T-cell (primary cell): ENCODE measurements at regions not wholly inside any gene's neighbourhood (a gene's known extent, or its start where the extent isn't known, plus 50 kb on each side); places are given as distances from the start of the nearest gene placed in this dataset.

Experiments used
- ATAC-seq, 4 experiments: fragments of 200-7000 bp in 3 of 4; fragments of 150-1000 bp in 1 of 4; cut with Tn5 transposase; replicated peaks in 1 of 4; 1 replicate in 3 of 4; 2 replicates in 1 of 4; pipeline ENCODE4 v1.10.0; 2021; ENCODE audit warnings: moderate library complexity in 3 of 4, mild to moderate bottlenecking in 2 of 4, moderate number of reproducible peaks in 1 of 4
- CTCF ChIA-PET, 2 donors: fragments of 300-600 bp; sonication (Branson Sonifier 250); formaldehyde crosslinking; loops; one replicate each; lab custom pipeline; 2022; ENCODE audit warnings: antibody characterized with exemption in 2 of 2; lab: Charles Lee
- POLR2A ChIA-PET, 2 donors: fragments of 300-600 bp; sonication (Branson Sonifier 250); formaldehyde crosslinking; loops; one replicate each; lab custom pipeline; 2022; ENCODE audit warnings: antibody characterized with exemption in 2 of 2; lab: Charles Lee
- DNase-seq, 35 experiments: peaks; one replicate each; pipeline versions ENCODE4 v3.0.0 to v3.0.0-alpha.2; 2013 to 2023
- H3K27ac ChIP-seq: one replicate; pipeline ENCODE4 v1.5.1; 2013; ENCODE audit warnings: low read length
- H3K27me3 ChIP-seq, 2 experiments: replicated peaks in 1 of 2; 1 replicate in 1 of 2; 2 replicates in 1 of 2; pipeline versions ENCODE4 v1.6.1 to v1.7.0; 2013; ENCODE audit warnings: low read length in 1 of 2, mixed read lengths in 1 of 2; ENCODE audit not compliant: control insufficient read depth in 2 of 2, insufficient read depth in 2 of 2; ENCODE audit errors: extremely low read depth in 1 of 2
- H3K36me3 ChIP-seq, 2 donors: 1 replicate in 1 of 2; 2 replicates in 1 of 2; pipeline versions ENCODE4 v1.6.1 to v1.7.0; 2013; ENCODE audit warnings: low read length in 1 of 2; ENCODE audit not compliant: control insufficient read depth in 2 of 2, insufficient read depth in 1 of 2; ENCODE audit errors: extremely low read depth in 1 of 2
- H3K4me1 ChIP-seq, 2 experiments: 1 replicate in 1 of 2; 2 replicates in 1 of 2; pipeline versions ENCODE4 v1.6.1 to v1.7.0; 2013; ENCODE audit warnings: low read length in 2 of 2, mixed read lengths in 1 of 2; ENCODE audit not compliant: insufficient read depth in 2 of 2, control insufficient read depth in 1 of 2; ENCODE audit errors: extremely low read depth in 1 of 2
- H3K4me3 ChIP-seq, 2 donors: 1 replicate in 1 of 2; 2 replicates in 1 of 2; pipeline versions ENCODE4 v1.5.1 to v1.7.0; 2013; ENCODE audit warnings: mild to moderate bottlenecking in 2 of 2, low read length in 1 of 2, moderate library complexity in 1 of 2; ENCODE audit not compliant: control insufficient read depth in 1 of 2; ENCODE audit errors: extremely low read depth in 1 of 2
- H3K9me3 ChIP-seq: 2 replicates; pipeline ENCODE4 v1.7.0; 2013
- H3K27ac Mint-ChIP-seq, 2 donors: one replicate each; pipeline ENCODE4 v1.8.0; 2020 to 2021; ENCODE audit warnings: mild to moderate bottlenecking in 2 of 2, mixed read lengths in 2 of 2
- H3K27me3 Mint-ChIP-seq, 2 donors: one replicate each; pipeline ENCODE4 v1.8.0; 2021 to 2022; ENCODE audit warnings: mixed read lengths in 2 of 2
- H3K36me3 Mint-ChIP-seq: one replicate; pipeline ENCODE4 v1.8.0; 2021; ENCODE audit warnings: mixed read lengths
- H3K4me1 Mint-ChIP-seq, 3 donors: one replicate each; pipeline ENCODE4 v1.8.0; 2020 to 2022; ENCODE audit warnings: mixed read lengths in 3 of 3, mild to moderate bottlenecking in 1 of 3
- H3K4me3 Mint-ChIP-seq, 3 donors: one replicate each; pipeline ENCODE4 v1.8.0; 2020 to 2022; ENCODE audit warnings: mild to moderate bottlenecking in 3 of 3, mixed read lengths in 3 of 3, moderate library complexity in 3 of 3
- H3K9me3 Mint-ChIP-seq, 3 donors: one replicate each; pipeline ENCODE4 v1.8.0; 2020 to 2022; ENCODE audit warnings: mixed read lengths in 3 of 3
- WGBS: methylation state at CpG from one replicate; pipeline ENCODE4 v1.1.5; 2013; ENCODE audit warnings: missing lambda C conversion rate; ENCODE audit not compliant: insufficient coverage; 5-methylcytosine and 5-hydroxymethylcytosine counted together

GRCh38 chr1:101739146-101739545 lies 257.6 kb downstream of the OLFM3 start:
- Mint-ChIP-seq H3K27me3 (peaks cover 0 to 5% of the 10 kb centered on the region in 2 donors), H3K4me3 (no peak overlapping the region), H3K36me3 (no peaks in the 10 kb centered on the region), H3K27ac (no peak overlapping the region), H3K9me3 (no peaks in the 10 kb centered on the region), H3K4me1 (no peaks in the 10 kb centered on the region)
- ATAC-seq (no peak), DNase-seq (no peak)
- no peaks in the 10 kb centered on the region for H3K27me3 ChIP-seq
- CTCF ChIA-PET: no interaction called here
- POLR2A ChIA-PET: no interaction called here
- WGBS: 100% methylated on average over 1 of the region's 6 CpGs
- H3K27ac ChIP-seq: no peak overlapping the region
- no peaks in the 10 kb centered on the region for H3K36me3 ChIP-seq
- no peaks in the 10 kb centered on the region for H3K9me3 ChIP-seq
- H3K4me1 ChIP-seq: no peaks in the 10 kb centered on the region
- H3K4me3 ChIP-seq: no peak overlapping the region

GRCh38 chr1:101739826-101740330 lies 256.8 kb downstream of the OLFM3 start:
- no CpG with 5 or more reads among the region's 1 CpG for whole genome bisulfite sequencing
- no peaks in the 10 kb centered on the region for H3K36me3 ChIP-seq
- H3K27ac ChIP-seq: no peak overlapping the region
- Mint-ChIP-seq H3K4me3 (no peak overlapping the region), H3K4me1 (no peaks in the 10 kb centered on the region), H3K27me3 (peaks cover 0 to 5% of the 10 kb centered on the region in 2 donors), H3K9me3 (no peaks in the 10 kb centered on the region), H3K27ac (no peak overlapping the region), H3K36me3 (no peaks in the 10 kb centered on the region)
- no peaks in the 10 kb centered on the region for H3K4me1 ChIP-seq
- DNase-seq: no peak
- ChIA-PET CTCF (no interaction called here), POLR2A (interaction anchor here in 1 of 2 donors (0.6 kb wide), 1 partner anchor 1213 kb away, joined by 4 read pairs; no protein-coding TSS in a partner anchor)
- no peak overlapping the region for H3K4me3 ChIP-seq
- H3K9me3 ChIP-seq: no peaks in the 10 kb centered on the region
- no peak for ATAC-seq
- H3K27me3 ChIP-seq: no peaks in the 10 kb centered on the region

GRCh38 chr1:101741910-101742309 lies 254.8 kb downstream of the OLFM3 start:
- CTCF ChIA-PET: no interaction called here
- H3K4me3 ChIP-seq: no peak overlapping the region
- no peak overlapping the region for H3K27ac ChIP-seq
- no CpG with 5 or more reads among the region's 5 CpGs for WGBS
- Mint-ChIP-seq H3K4me3 (no peak overlapping the region), H3K27ac (no peak overlapping the region), H3K27me3 (no peaks in the 10 kb centered on the region), H3K4me1 (no peaks in the 10 kb centered on the region), H3K36me3 (no peaks in the 10 kb centered on the region), H3K9me3 (no peaks in the 10 kb centered on the region)
- no peaks in the 10 kb centered on the region for H3K4me1 ChIP-seq
- H3K36me3 ChIP-seq: no peaks in the 10 kb centered on the region
- no peak for DNase-seq
- POLR2A ChIA-PET: no interaction called here
- H3K9me3 ChIP-seq: no peaks in the 10 kb centered on the region
- no peaks in the 10 kb centered on the region for H3K27me3 ChIP-seq
- no peak for ATAC-seq

GRCh38 chr1:101742509-101742908 lies 254.2 kb downstream of the OLFM3 start:
- WGBS: no CpG with 5 or more reads among the region's 1 CpG
- Mint-ChIP-seq H3K36me3 (no peaks in the 10 kb centered on the region), H3K4me3 (no peak overlapping the region), H3K9me3 (no peaks in the 10 kb centered on the region), H3K27ac (no peak overlapping the region), H3K27me3 (no peaks in the 10 kb centered on the region), H3K4me1 (no peaks in the 10 kb centered on the region)
- Histone ChIP-seq H3K27ac (no peak overlapping the region), H3K4me1 (no peaks in the 10 kb centered on the region), H3K36me3 (no peaks in the 10 kb centered on the region), H3K4me3 (no peak overlapping the region), H3K27me3 (no peaks in the 10 kb centered on the region), H3K9me3 (no peaks in the 10 kb centered on the region)
- no peak for DNase-seq
- ATAC-seq: no peak
- CTCF ChIA-PET: no interaction called here
- POLR2A ChIA-PET: no interaction called here

GRCh38 chr1:101745551-101746270 lies 251.0 kb downstream of the OLFM3 start:
- Mint-ChIP-seq H3K4me1 (no peaks in the 10 kb centered on the region), H3K4me3 (no peak overlapping the region), H3K36me3 (no peaks in the 10 kb centered on the region), H3K9me3 (no peaks in the 10 kb centered on the region), H3K27ac (no peak overlapping the region), H3K27me3 (no peaks in the 10 kb centered on the region)
- Histone ChIP-seq H3K36me3 (no peaks in the 10 kb centered on the region), H3K4me1 (no peaks in the 10 kb centered on the region), H3K4me3 (no peak overlapping the region), H3K9me3 (no peaks in the 10 kb centered on the region), H3K27ac (no peak overlapping the region), H3K27me3 (no peaks in the 10 kb centered on the region)
- no peak for DNase-seq
- WGBS: 100% methylated on average over 1 of the region's 2 CpGs
- no peak for ATAC-seq
- CTCF ChIA-PET: no interaction called here
- POLR2A ChIA-PET: no interaction called here

GRCh38 chr1:101748077-101748476 lies 248.6 kb downstream of the OLFM3 start:
- CTCF ChIA-PET: interaction anchor here in 1 of 2 donors (0.6 kb wide), 1 partner anchor 110 kb away, joined by 3 read pairs; no protein-coding TSS in a partner anchor
- H3K27me3 Mint-ChIP-seq: peaks cover 0 to 4% of the 10 kb centered on the region in 2 donors
- H3K9me3 ChIP-seq: no peaks in the 10 kb centered on the region
- no peaks in the 10 kb centered on the region for H3K4me1 ChIP-seq
- no peak overlapping the region for H3K27ac ChIP-seq
- H3K27me3 ChIP-seq: no peaks in the 10 kb centered on the region
- DNase-seq (no peak), ATAC-seq (no peak)
- H3K4me3 Mint-ChIP-seq: no peak overlapping the region
- no peak overlapping the region for H3K4me3 ChIP-seq
- no peaks in the 10 kb centered on the region for H3K4me1 Mint-ChIP-seq
- no peak overlapping the region for H3K27ac Mint-ChIP-seq
- no peaks in the 10 kb centered on the region for H3K36me3 ChIP-seq
- H3K36me3 Mint-ChIP-seq: no peaks in the 10 kb centered on the region
- POLR2A ChIA-PET: no interaction called here
- peaks cover 0 to 6% (median 0%) of the 10 kb centered on the region in 3 donors for H3K9me3 Mint-ChIP-seq
- 20% methylated on average over 1 of the region's 2 CpGs for WGBS
